Ishikawa (cell line): ENCODE measurements at regions not wholly inside any gene's neighbourhood (a gene's known extent, or its start where the extent isn't known, plus 50 kb on each side); places are given as distances from the start of the nearest gene placed in this dataset.

Source experiments
- CEBPB ChIP-seq: IDR thresholded peaks from 2 replicates; pipeline ENCODE4 v1.6.1; 2012
- CREB1 ChIP-seq: IDR thresholded peaks from 2 replicates; pipeline ENCODE4 v1.6.1; 2012; ENCODE audit warnings: low read depth
- EGR1 ChIP-seq: IDR thresholded peaks from 2 replicates; pipeline ENCODE4 v1.6.1; 2012
- EP300 ChIP-seq: IDR thresholded peaks from 2 replicates; pipeline ENCODE4 v1.6.1; 2012; ENCODE audit warnings: borderline replicate concordance
- FOXM1 ChIP-seq: IDR thresholded peaks from 2 replicates; pipeline ENCODE4 v1.6.1; 2012; ENCODE audit warnings: low read depth, borderline replicate concordance
- NFIC ChIP-seq: IDR thresholded peaks from 2 replicates; pipeline ENCODE4 v1.6.1; 2012
- RAD21 ChIP-seq: IDR thresholded peaks from 2 replicates; pipeline ENCODE4 v1.6.1; 2012; ENCODE audit warnings: low read depth
- TAF1 ChIP-seq: IDR thresholded peaks from 2 replicates; pipeline ENCODE4 v1.6.1; 2012; ENCODE audit warnings: low read depth, mild to moderate bottlenecking
- TCF12 ChIP-seq: IDR thresholded peaks from 2 replicates; pipeline ENCODE4 v1.6.1; 2012; ENCODE audit warnings: low read depth
- YY1 ChIP-seq: IDR thresholded peaks from 2 replicates; pipeline ENCODE4 v1.6.1; 2012; ENCODE audit warnings: low read depth
- ZBTB7A ChIP-seq: IDR thresholded peaks from 2 replicates; pipeline ENCODE4 v1.6.1; 2012; ENCODE audit warnings: low read depth
- TF ChIP-seq, protein P1 (sequence below): IDR thresholded peaks from 2 replicates; pipeline ENCODE4 v1.6.1; 2012; ENCODE audit warnings: low read depth, mild to moderate bottlenecking
- TF ChIP-seq, protein P2 (sequence below): IDR thresholded peaks from 2 replicates; pipeline ENCODE4 v1.6.1; 2012
- TF ChIP-seq, protein P3 (sequence below): IDR thresholded peaks from 2 replicates; pipeline ENCODE4 v1.6.1; 2012

DNA sequence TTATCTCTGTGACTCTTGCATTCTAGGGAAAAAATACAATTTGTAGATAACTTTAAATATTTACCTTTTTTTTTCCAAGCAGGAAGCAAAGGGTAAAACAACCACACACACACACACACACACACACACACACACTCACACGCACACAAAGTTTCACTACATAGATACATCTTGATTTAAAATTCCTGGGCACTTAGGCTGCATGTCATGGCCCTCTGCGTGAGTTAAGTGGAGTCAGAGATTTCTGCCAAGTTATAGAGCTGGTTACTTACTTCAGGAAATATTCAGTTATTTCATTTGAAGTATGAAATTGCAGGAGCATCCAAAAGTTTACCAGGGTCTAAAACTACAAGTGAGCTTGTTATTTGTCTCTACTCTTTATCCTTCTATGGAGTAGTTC lies 612.0 kb downstream of the IRS1 start:
- TF ChIP-seq TCF12 (no peak), RAD21 (no peak), NFIC (no peak), TAF1 (no peak), CREB1 (no peak), EP300 (no peak), CEBPB (no peak), EGR1 (no peak), FOXM1 (no peak), ZBTB7A (no peak), YY1 (no peak)
- TF ChIP-seq, protein P1, sequence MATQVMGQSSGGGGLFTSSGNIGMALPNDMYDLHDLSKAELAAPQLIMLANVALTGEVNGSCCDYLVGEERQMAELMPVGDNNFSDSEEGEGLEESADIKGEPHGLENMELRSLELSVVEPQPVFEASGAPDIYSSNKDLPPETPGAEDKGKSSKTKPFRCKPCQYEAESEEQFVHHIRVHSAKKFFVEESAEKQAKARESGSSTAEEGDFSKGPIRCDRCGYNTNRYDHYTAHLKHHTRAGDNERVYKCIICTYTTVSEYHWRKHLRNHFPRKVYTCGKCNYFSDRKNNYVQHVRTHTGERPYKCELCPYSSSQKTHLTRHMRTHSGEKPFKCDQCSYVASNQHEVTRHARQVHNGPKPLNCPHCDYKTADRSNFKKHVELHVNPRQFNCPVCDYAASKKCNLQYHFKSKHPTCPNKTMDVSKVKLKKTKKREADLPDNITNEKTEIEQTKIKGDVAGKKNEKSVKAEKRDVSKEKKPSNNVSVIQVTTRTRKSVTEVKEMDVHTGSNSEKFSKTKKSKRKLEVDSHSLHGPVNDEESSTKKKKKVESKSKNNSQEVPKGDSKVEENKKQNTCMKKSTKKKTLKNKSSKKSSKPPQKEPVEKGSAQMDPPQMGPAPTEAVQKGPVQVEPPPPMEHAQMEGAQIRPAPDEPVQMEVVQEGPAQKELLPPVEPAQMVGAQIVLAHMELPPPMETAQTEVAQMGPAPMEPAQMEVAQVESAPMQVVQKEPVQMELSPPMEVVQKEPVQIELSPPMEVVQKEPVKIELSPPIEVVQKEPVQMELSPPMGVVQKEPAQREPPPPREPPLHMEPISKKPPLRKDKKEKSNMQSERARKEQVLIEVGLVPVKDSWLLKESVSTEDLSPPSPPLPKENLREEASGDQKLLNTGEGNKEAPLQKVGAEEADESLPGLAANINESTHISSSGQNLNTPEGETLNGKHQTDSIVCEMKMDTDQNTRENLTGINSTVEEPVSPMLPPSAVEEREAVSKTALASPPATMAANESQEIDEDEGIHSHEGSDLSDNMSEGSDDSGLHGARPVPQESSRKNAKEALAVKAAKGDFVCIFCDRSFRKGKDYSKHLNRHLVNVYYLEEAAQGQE = no peak
- TF ChIP-seq, protein P2, sequence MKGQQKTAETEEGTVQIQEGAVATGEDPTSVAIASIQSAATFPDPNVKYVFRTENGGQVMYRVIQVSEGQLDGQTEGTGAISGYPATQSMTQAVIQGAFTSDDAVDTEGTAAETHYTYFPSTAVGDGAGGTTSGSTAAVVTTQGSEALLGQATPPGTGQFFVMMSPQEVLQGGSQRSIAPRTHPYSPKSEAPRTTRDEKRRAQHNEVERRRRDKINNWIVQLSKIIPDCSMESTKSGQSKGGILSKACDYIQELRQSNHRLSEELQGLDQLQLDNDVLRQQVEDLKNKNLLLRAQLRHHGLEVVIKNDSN = no peak
- TF ChIP-seq, protein P3, sequence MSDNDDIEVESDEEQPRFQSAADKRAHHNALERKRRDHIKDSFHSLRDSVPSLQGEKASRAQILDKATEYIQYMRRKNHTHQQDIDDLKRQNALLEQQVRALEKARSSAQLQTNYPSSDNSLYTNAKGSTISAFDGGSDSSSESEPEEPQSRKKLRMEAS = no peak
